Keratinocyte (primary cell): ENCODE measurements at regions not wholly inside any gene's neighbourhood (a gene's known extent, or its start where the extent isn't known, plus 50 kb on each side); places are given as distances from the start of the nearest gene placed in this dataset.

Source experiments
- DNase-seq: peaks from one replicate; pipeline ENCODE4 v3.0.0-alpha.2; 2011; ENCODE audit warnings: low read depth, missing footprints, low spot score
- FAIRE-seq: peaks from 2 replicates; lab custom pipeline; 2011; peaks lifted over from hg19 to GRCh38; lab: Jason Lieb, UNC
- H2AFZ ChIP-seq: 2 replicates; pipeline ENCODE4 v1.6.0; 2012; ENCODE audit warnings: low read length, control low read depth, inconsistent platforms; ENCODE audit not compliant: control insufficient read depth
- H3K27ac ChIP-seq: 2 replicates; pipeline ENCODE4 v1.5.1; 2011; ENCODE audit warnings: low read length; ENCODE audit not compliant: control insufficient read depth, insufficient read depth
- H3K27me3 ChIP-seq: 3 replicates; pipeline ENCODE4 v1.6.0; 2011; ENCODE audit warnings: low read length; ENCODE audit not compliant: control insufficient read depth, insufficient read depth; ENCODE audit errors: extremely low read depth
- H3K36me3 ChIP-seq, 2 experiments: 2 replicates in 1 of 2; 3 replicates in 1 of 2; pipeline ENCODE4 v1.5.1; 2011; ENCODE audit warnings: low read length in 2 of 2, mild to moderate bottlenecking in 1 of 2; ENCODE audit not compliant: control insufficient read depth in 2 of 2, insufficient read depth in 2 of 2; ENCODE audit errors: extremely low read depth in 1 of 2
- H3K4me1 ChIP-seq: 3 replicates; pipeline ENCODE4 v1.5.1; 2011; ENCODE audit warnings: low read length; ENCODE audit not compliant: control insufficient read depth, insufficient read depth; ENCODE audit errors: extremely low read depth
- H3K4me2 ChIP-seq: 3 replicates; pipeline ENCODE4 v1.6.0; 2011; ENCODE audit warnings: low read depth, low read length; ENCODE audit not compliant: control insufficient read depth, insufficient read depth; ENCODE audit errors: extremely low read depth
- H3K4me3 ChIP-seq, 3 experiments: fragments of 200-600 bp in 1 of 3; sonication (generic) in 1 of 3; 2 replicates in 2 of 3; 3 replicates in 1 of 3; pipeline ENCODE4 v1.5.1; 2011 to 2016; ENCODE audit warnings: low read length in 3 of 3, mild to moderate bottlenecking in 3 of 3, control low read depth in 2 of 3, inconsistent platforms in 1 of 3, low read depth in 1 of 3, mixed read lengths in 1 of 3, mixed run types in 1 of 3, moderate library complexity in 1 of 3; ENCODE audit not compliant: control insufficient read depth in 2 of 3, insufficient read depth in 2 of 3; ENCODE audit errors: extremely low read depth in 1 of 3
- H3K79me2 ChIP-seq: 2 replicates; pipeline ENCODE4 v1.6.0; 2012; ENCODE audit warnings: low read length; ENCODE audit not compliant: control insufficient read depth, insufficient read depth
- H3K9ac ChIP-seq: 3 replicates; pipeline ENCODE4 v1.6.0; 2011; ENCODE audit warnings: low read length; ENCODE audit not compliant: control insufficient read depth, insufficient read depth; ENCODE audit errors: extremely low read depth
- H3K9me1 ChIP-seq: 3 replicates; pipeline ENCODE4 v1.6.0; 2011; ENCODE audit warnings: low read length; ENCODE audit not compliant: control insufficient read depth, insufficient read depth; ENCODE audit errors: extremely low read depth
- H3K9me3 ChIP-seq: 2 replicates; pipeline ENCODE4 v1.5.1; 2012; ENCODE audit warnings: low read depth, low read length; ENCODE audit not compliant: control insufficient read depth
- H4K20me1 ChIP-seq: 3 replicates; pipeline ENCODE4 v1.6.0; 2011; ENCODE audit warnings: low read length; ENCODE audit not compliant: control insufficient read depth, insufficient read depth; ENCODE audit errors: extremely low read depth
- EZH2 ChIP-seq: IDR thresholded peaks from one replicate; pipeline ENCODE4 v1.6.1; 2012; ENCODE audit warnings: inconsistent platforms, mild to moderate bottlenecking, low read length, moderate library complexity
- dilution Hi-C: fragments of 300-500 bp; cut with MboI; formaldehyde crosslinking; loops from one replicate; pipeline ENCODE4 v1.7.0; 2020; ENCODE audit warnings: low sequenced_read_pairs; ENCODE audit not compliant: extremely low pct_ligation_motif_present
- TF ChIP-seq, protein P1 (sequence below), 3 experiments: IDR thresholded peaks in 1 of 3; conservative IDR thresholded peaks in 1 of 3; optimal IDR thresholded peaks in 1 of 3; 2 replicates in 2 of 3; 3 replicates in 1 of 3; pipeline versions ENCODE3 to v1.5.1; 2011; ENCODE audit warnings: low read length in 3 of 3, mild to moderate bottlenecking in 3 of 3, moderate library complexity in 2 of 3, control low read depth in 1 of 3, inconsistent platforms in 1 of 3; ENCODE audit not compliant: insufficient read depth in 2 of 3; ENCODE audit errors: extremely low read depth in 1 of 3

DNA sequence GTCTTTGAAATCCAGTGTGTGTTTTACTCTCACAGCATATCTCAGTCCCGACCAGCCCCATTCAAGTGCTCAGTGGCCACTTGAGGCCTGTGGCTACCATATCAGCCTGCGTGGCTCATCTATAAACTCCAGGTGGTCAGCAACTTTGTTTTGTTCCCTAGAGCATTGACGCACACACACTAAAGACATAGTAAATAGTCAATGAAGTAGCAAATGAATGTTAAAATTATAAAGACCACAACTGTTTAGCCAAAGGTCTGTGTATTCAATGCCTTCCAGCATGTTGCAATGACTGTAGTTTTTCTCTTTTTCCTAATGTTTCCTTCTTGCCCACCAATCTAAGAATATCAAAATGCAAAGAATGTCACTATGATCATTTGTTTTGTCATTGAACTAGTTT, 238.2 kb upstream of the ZNF217 start:
- no peak overlapping the region for H2AFZ ChIP-seq
- no peaks in the 10 kb centered on the region for H3K79me2 ChIP-seq
- H3K4me1 ChIP-seq, result peaks cover 43% of the 10 kb centered on the region
- no peak overlapping the region for H3K4me3 ChIP-seq
- no peaks in the 10 kb centered on the region for H3K36me3 ChIP-seq
- FAIRE-seq, result no peak
- H3K27ac ChIP-seq, result no peak overlapping the region
- no peak for DNase-seq
- no peak overlapping the region for H3K9ac ChIP-seq
- no peaks in the 10 kb centered on the region for H3K27me3 ChIP-seq
- dilution Hi-C loops, result no loop called here
- no peaks in the 10 kb centered on the region for H4K20me1 ChIP-seq
- H3K4me2 ChIP-seq, result no peak overlapping the region
- no peaks in the 10 kb centered on the region for H3K9me1 ChIP-seq
- no peaks in the 10 kb centered on the region for H3K9me3 ChIP-seq
- TF ChIP-seq, protein P1, sequence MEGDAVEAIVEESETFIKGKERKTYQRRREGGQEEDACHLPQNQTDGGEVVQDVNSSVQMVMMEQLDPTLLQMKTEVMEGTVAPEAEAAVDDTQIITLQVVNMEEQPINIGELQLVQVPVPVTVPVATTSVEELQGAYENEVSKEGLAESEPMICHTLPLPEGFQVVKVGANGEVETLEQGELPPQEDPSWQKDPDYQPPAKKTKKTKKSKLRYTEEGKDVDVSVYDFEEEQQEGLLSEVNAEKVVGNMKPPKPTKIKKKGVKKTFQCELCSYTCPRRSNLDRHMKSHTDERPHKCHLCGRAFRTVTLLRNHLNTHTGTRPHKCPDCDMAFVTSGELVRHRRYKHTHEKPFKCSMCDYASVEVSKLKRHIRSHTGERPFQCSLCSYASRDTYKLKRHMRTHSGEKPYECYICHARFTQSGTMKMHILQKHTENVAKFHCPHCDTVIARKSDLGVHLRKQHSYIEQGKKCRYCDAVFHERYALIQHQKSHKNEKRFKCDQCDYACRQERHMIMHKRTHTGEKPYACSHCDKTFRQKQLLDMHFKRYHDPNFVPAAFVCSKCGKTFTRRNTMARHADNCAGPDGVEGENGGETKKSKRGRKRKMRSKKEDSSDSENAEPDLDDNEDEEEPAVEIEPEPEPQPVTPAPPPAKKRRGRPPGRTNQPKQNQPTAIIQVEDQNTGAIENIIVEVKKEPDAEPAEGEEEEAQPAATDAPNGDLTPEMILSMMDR (optimal IDR thresholded peaks at IDR 0.05 in 1 of 3, IDR thresholded peaks at IDR 0.05 in 1 of 3, conservative IDR thresholded peaks at IDR 0.05 in 1 of 3; ENCODE audit: extremely low read depth in 1 of 3, insufficient read depth in 2 of 3, low read length in 3 of 3), result no peak
- no peak for TF ChIP-seq EZH2

- no peak overlapping the region for H3K27ac ChIP-seq
- dilution Hi-C loops, result no loop called here
Observed at GRCh38 chr20:53831228-53831627, 237.6 kb upstream of the ZNF217 start.

More at GRCh38 chr20:53831228-53831627, 237.6 kb upstream of the ZNF217 start:
- H3K4me3 ChIP-seq, result no peak overlapping the region
- TF ChIP-seq EZH2, result no peak
- TF ChIP-seq, protein P1 (optimal IDR thresholded peaks at IDR 0.05 in 1 of 3, IDR thresholded peaks at IDR 0.05 in 1 of 3, conservative IDR thresholded peaks at IDR 0.05 in 1 of 3; ENCODE audit: extremely low read depth in 1 of 3, insufficient read depth in 2 of 3, low read length in 3 of 3), result no peak
- FAIRE-seq (no peak), DNase-seq (no peak)
- H3K9me1 ChIP-seq, result no peaks in the 10 kb centered on the region
- peaks cover 45% of the 10 kb centered on the region for H3K4me1 ChIP-seq
- no peaks in the 10 kb centered on the region for H4K20me1 ChIP-seq
- H3K9ac ChIP-seq, result no peak overlapping the region
- H3K4me2 ChIP-seq, result no peak overlapping the region
- no peaks in the 10 kb centered on the region for H3K27me3 ChIP-seq
- H3K9me3 ChIP-seq, result no peaks in the 10 kb centered on the region
- no peaks in the 10 kb centered on the region for H3K79me2 ChIP-seq
- no peaks in the 10 kb centered on the region for H3K36me3 ChIP-seq
- H2AFZ ChIP-seq, result no peak overlapping the region
